Neural cell (in vitro differentiated cells): ENCODE measurements at regions not wholly inside any gene's neighbourhood (a gene's known extent, or its start where the extent isn't known, plus 50 kb on each side); places are given as distances from the start of the nearest gene placed in this dataset.

Source experiments
- CTCF ChIP-seq: fragments of 450-650 bp; IDR thresholded peaks from 2 replicates; pipeline ENCODE4 v1.5.1; 2014; ENCODE audit warnings: antibody characterized with exemption, mild to moderate bottlenecking, moderate library complexity; ENCODE audit not compliant: poor library complexity, severe bottlenecking
- POLR2AphosphoS5 ChIP-seq: IDR thresholded peaks from 2 replicates; pipeline ENCODE4 v1.6.1; 2012
- RAD21 ChIP-seq: fragments of 450-650 bp; conservative IDR thresholded peaks from 2 replicates; pipeline ENCODE4 v1.6.1; 2014; ENCODE audit warnings: antibody characterized with exemption, mild to moderate bottlenecking, moderate library complexity

- TF ChIP-seq POLR2AphosphoS5 = no peak
- TF ChIP-seq CTCF = no peak
- no peak for TF ChIP-seq RAD21
These were observed 298.3 kb downstream of the PTEN start for GRCh38 chr10:88161756-88162155.
